ENCODE measurements at regions not wholly inside any gene's neighbourhood (a gene's known extent, or its start where the extent isn't known, plus 50 kb on each side); places are given as distances from the start of the nearest gene placed in this dataset.

DNA sequence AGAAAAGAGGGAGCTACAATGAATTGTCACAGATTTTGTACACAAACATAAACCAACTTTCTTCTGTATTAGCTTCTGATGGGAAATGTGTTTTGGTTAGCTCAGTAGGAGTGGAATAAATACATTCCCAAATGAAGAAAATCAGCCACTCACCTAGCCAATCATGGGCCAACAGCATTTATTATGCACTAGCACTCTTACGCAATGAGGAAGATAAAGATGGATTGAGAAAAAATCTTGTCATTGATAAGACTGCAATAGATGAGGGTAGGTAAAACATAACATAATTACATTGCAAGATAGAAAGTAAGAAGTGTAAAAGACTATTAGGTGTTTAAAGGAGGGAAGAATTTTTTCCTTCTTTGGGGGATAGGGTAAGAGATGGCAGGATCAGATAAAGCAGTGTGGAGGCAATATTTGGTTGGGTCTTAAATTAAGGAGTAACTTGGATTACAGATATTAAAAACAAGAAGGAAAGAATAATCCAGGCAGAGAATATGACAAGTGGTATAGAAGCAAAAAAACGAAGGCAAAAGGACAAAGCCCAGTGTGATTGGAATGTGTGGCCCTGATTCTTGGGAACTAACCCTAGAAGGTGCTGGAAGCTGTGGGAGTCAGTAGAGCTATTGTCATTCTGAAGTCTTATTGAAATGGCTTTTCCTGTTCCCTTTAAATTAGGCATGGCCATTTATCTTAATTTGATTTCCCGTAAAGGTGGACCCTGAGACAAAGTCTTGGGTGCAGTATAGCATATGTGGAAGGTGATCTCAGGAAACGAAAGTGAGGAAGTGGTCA is 208.4 kb upstream of the MEX3C start:
- TF ChIP-seq POLR2A (IDR thresholded peaks at IDR 0.05) (no peak), CTCF (IDR thresholded peaks at IDR 0.05) (no peak)

All from body of pancreas (tissue), 4 donors.